WTC11 (cell line): ENCODE measurements at regions not wholly inside any gene's neighbourhood (a gene's known extent, or its start where the extent isn't known, plus 50 kb on each side); places are given as distances from the start of the nearest gene placed in this dataset.
A peak's percentile ranks its signal among the peaks of the same experiment; 100 is the strongest.

Experiments used
- ATAC-seq: fragments of 200-7000 bp; cut with Tn5 transposase; 2 replicates; pipeline ENCODE4 v1.10.0; 2021; ENCODE audit warnings: mild to moderate bottlenecking, moderate library complexity
- CTCF ChIA-PET: fragments of 300-600 bp; sonication (Branson Sonifier 250); formaldehyde crosslinking; loops from one replicate; lab custom pipeline; 2021; ENCODE audit warnings: antibody characterized with exemption; lab: Charles Lee
- POLR2A ChIA-PET: fragments of 350-600 bp; sonication (Branson Sonifier 250); formaldehyde crosslinking; loops from one replicate; lab custom pipeline; 2021; ENCODE audit warnings: antibody characterized with exemption; lab: Charles Lee
- DNase-seq: peaks from one replicate; pipeline ENCODE4 v3.0.0; 2021; ENCODE audit warnings: low spot score
- H3K27ac Mint-ChIP-seq: 2 replicates; pipeline ENCODE4 v1.8.0; 2021; ENCODE audit warnings: mixed read lengths
- H3K27me3 Mint-ChIP-seq: 2 replicates; pipeline ENCODE4 v1.8.0; 2021; ENCODE audit warnings: low read depth, mild to moderate bottlenecking, moderate library complexity, mixed read lengths
- H3K36me3 Mint-ChIP-seq: 2 replicates; pipeline ENCODE4 v1.8.0; 2021; ENCODE audit warnings: mixed read lengths
- H3K4me1 Mint-ChIP-seq: 2 replicates; pipeline ENCODE4 v1.8.0; 2022; ENCODE audit warnings: mixed read lengths
- H3K4me3 Mint-ChIP-seq: 2 replicates; pipeline ENCODE4 v1.8.0; 2021; ENCODE audit warnings: mild to moderate bottlenecking, moderate library complexity, mixed read lengths
- H3K9me3 Mint-ChIP-seq: 2 replicates; pipeline ENCODE4 v1.8.0; 2021; ENCODE audit warnings: mixed read lengths
- CREM ChIP-seq: sonication (generic); formaldehyde crosslinking; IDR thresholded peaks from 2 replicates; pipeline ENCODE4 v1.8.1; 2022; ENCODE audit warnings: mild to moderate bottlenecking, missing genetic modification reagents, moderate library complexity
- ELF4 ChIP-seq: sonication (generic); formaldehyde crosslinking; IDR thresholded peaks from 2 replicates; pipeline ENCODE4 v1.8.1; 2022; ENCODE audit warnings: low read depth, mild to moderate bottlenecking, moderate library complexity, missing genetic modification reagents
- MYBL2 ChIP-seq: sonication (generic); formaldehyde crosslinking; IDR thresholded peaks from 2 replicates; pipeline ENCODE4 v1.8.1; 2023; ENCODE audit warnings: mild to moderate bottlenecking, moderate library complexity, missing genetic modification reagents
- NFYB ChIP-seq: sonication (generic); formaldehyde crosslinking; conservative IDR thresholded peaks from 2 replicates; pipeline ENCODE4 v1.8.0; 2022; ENCODE audit warnings: low read depth, missing genetic modification reagents
- PRRX2 ChIP-seq: fragments of 250-450 bp; sonication (Bioruptor Pico); IDR thresholded peaks from 2 replicates; pipeline ENCODE4 v1.8.0; 2021; ENCODE audit warnings: mild to moderate bottlenecking
- SMAD4 ChIP-seq: sonication (generic); formaldehyde crosslinking; IDR thresholded peaks from 2 replicates; pipeline ENCODE4 v1.8.0; 2022; ENCODE audit warnings: mild to moderate bottlenecking, missing genetic modification reagents
- SOX15 ChIP-seq: fragments of 250-450 bp; sonication (Bioruptor Pico); IDR thresholded peaks from 2 replicates; pipeline ENCODE4 v1.9.0; 2021; ENCODE audit warnings: mild to moderate bottlenecking
- TCF7 ChIP-seq: sonication (generic); formaldehyde crosslinking; IDR thresholded peaks from 2 replicates; pipeline ENCODE4 v1.8.0; 2022; ENCODE audit warnings: mild to moderate bottlenecking, low read depth, missing genetic modification reagents, moderate library complexity
- TEAD1 ChIP-seq: sonication (generic); formaldehyde crosslinking; IDR thresholded peaks from 2 replicates; pipeline ENCODE4 v1.8.0; 2022; ENCODE audit warnings: mild to moderate bottlenecking, missing genetic modification reagents
- TP53 ChIP-seq: sonication (generic); formaldehyde crosslinking; IDR thresholded peaks from 2 replicates; pipeline ENCODE4 v1.8.1; 2023; ENCODE audit warnings: mild to moderate bottlenecking, missing genetic modification reagents
- ZNF121 ChIP-seq: sonication (generic); formaldehyde crosslinking; IDR thresholded peaks from 2 replicates; pipeline ENCODE4 v1.8.0; 2023; ENCODE audit warnings: missing genetic modification reagents
- TF ChIP-seq, protein P1 (sequence below): fragments of 200-600 bp; IDR thresholded peaks from 2 replicates; pipeline ENCODE4 v1.8.0; 2022; ENCODE audit warnings: antibody characterized with exemption
- TF ChIP-seq, protein P2 (sequence below): sonication (generic); formaldehyde crosslinking; IDR thresholded peaks from 2 replicates; pipeline ENCODE4 v1.8.1; 2023; ENCODE audit warnings: mild to moderate bottlenecking, missing genetic modification reagents, moderate library complexity
- TF ChIP-seq, protein P3 (sequence below): sonication (generic); formaldehyde crosslinking; IDR thresholded peaks from 2 replicates; pipeline ENCODE4 v1.8.1; 2023; ENCODE audit warnings: mild to moderate bottlenecking, missing genetic modification reagents

DNA sequence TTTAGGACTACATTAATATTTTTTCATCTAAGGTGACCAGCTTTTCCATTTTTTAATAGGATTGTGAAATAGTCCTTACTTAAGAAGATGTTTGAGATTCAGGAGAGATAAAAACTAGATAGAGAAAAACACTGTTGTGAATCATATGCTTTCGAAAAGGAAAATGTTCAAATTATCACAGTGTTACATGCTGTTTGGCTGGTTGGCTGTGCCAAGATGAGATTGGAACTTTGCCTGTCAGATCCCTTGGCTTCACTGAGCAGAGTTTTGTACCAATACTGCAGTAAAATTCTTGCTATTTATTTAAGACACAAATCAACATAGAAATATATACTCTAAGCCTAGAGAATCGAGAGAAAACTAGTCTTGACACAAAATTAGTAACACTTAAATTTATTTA lies 117.2 kb downstream of the OXSM start (continued):
- TF ChIP-seq, protein P1, sequence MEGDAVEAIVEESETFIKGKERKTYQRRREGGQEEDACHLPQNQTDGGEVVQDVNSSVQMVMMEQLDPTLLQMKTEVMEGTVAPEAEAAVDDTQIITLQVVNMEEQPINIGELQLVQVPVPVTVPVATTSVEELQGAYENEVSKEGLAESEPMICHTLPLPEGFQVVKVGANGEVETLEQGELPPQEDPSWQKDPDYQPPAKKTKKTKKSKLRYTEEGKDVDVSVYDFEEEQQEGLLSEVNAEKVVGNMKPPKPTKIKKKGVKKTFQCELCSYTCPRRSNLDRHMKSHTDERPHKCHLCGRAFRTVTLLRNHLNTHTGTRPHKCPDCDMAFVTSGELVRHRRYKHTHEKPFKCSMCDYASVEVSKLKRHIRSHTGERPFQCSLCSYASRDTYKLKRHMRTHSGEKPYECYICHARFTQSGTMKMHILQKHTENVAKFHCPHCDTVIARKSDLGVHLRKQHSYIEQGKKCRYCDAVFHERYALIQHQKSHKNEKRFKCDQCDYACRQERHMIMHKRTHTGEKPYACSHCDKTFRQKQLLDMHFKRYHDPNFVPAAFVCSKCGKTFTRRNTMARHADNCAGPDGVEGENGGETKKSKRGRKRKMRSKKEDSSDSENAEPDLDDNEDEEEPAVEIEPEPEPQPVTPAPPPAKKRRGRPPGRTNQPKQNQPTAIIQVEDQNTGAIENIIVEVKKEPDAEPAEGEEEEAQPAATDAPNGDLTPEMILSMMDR, result no peak
- TF ChIP-seq NFYB (CRISPR knock-in tag), result no peak
- no peak for TF ChIP-seq CREM (CRISPR knock-in tag)
- no peak for TF ChIP-seq SMAD4
- no peak for TF ChIP-seq MYBL2 (CRISPR knock-in tag)
- TF ChIP-seq, protein P2, sequence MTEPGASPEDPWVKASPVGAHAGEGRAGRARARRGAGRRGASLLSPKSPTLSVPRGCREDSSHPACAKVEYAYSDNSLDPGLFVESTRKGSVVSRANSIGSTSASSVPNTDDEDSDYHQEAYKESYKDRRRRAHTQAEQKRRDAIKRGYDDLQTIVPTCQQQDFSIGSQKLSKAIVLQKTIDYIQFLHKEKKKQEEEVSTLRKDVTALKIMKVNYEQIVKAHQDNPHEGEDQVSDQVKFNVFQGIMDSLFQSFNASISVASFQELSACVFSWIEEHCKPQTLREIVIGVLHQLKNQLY (CRISPR knock-in tag), result no peak
- TF ChIP-seq PRRX2 (CRISPR knock-in tag), result no peak
- TF ChIP-seq, protein P3, sequence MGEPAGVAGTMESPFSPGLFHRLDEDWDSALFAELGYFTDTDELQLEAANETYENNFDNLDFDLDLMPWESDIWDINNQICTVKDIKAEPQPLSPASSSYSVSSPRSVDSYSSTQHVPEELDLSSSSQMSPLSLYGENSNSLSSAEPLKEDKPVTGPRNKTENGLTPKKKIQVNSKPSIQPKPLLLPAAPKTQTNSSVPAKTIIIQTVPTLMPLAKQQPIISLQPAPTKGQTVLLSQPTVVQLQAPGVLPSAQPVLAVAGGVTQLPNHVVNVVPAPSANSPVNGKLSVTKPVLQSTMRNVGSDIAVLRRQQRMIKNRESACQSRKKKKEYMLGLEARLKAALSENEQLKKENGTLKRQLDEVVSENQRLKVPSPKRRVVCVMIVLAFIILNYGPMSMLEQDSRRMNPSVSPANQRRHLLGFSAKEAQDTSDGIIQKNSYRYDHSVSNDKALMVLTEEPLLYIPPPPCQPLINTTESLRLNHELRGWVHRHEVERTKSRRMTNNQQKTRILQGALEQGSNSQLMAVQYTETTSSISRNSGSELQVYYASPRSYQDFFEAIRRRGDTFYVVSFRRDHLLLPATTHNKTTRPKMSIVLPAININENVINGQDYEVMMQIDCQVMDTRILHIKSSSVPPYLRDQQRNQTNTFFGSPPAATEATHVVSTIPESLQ (CRISPR knock-in tag), result no peak

DNA sequence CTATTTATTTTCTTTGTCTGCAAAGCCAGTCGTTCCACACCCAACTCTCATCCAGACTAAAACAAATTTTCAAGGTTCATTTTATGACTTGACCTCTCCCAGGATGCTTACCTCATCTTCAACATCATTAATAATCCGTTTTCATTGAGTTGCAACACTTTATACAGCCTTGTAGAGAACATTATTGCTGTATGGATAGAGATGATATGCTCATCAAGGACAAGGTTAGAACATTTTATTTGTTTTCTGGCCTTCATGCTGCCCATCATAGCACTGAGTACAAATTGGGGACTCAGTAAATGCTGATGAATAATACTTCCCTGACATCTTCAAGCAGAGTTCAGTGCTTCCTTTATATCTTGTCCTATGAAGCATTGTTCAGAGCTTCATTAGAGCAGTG lies 120.2 kb downstream of the OXSM start:
- DNase-seq (no peak), ATAC-seq (no peak)
- ChIA-PET POLR2A (no interaction called here), CTCF (interaction anchor here (0.9 to 2.6 kb wide), 2 partner anchors 262 to 336 kb away, joined by 3 to 7 read pairs; no protein-coding TSS in a partner anchor)
- no peaks in the 10 kb centered on the region for H3K27me3 Mint-ChIP-seq
- H3K9me3 Mint-ChIP-seq, result no peaks in the 10 kb centered on the region
- no peak overlapping the region for H3K4me3 Mint-ChIP-seq
- H3K36me3 Mint-ChIP-seq, result no peaks in the 10 kb centered on the region
- no peak for TF ChIP-seq TCF7 (CRISPR knock-in tag)
- no peak for TF ChIP-seq SOX15 (CRISPR knock-in tag)
- TF ChIP-seq ZNF121 (CRISPR knock-in tag), result no peak
- H3K4me1 Mint-ChIP-seq, result peaks cover 18% of the 10 kb centered on the region
- no peak overlapping the region for H3K27ac Mint-ChIP-seq

DNA sequence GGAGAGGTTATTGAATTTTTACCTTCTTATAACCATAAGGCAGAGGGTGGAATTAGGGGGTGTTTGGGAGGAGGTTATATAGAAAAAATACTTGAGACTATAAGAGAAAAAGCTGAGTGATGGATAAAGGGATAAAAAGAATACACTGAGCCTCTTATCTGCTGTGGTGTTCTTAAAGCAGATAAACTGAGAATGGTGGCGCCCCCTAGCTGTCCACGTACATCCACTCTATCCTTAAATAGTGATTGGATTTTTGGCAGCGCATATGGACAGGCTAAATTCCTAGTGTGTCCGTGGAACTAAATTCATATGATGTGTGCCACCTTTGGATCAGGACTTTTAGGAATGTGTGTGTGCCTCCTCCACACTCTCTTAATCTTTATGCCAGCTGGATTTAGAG lies 121.1 kb downstream of the OXSM start:
- TF ChIP-seq TP53 (CRISPR knock-in tag), result no peak
- TF ChIP-seq, protein P1, result peak; percentile 69
- no peak for TF ChIP-seq ELF4 (CRISPR knock-in tag)
- TF ChIP-seq TEAD1 (CRISPR knock-in tag), result no peak
- POLR2A ChIA-PET, result no interaction called here
- no peak overlapping the region for H3K4me3 Mint-ChIP-seq
- peaks cover 9% of the 10 kb centered on the region for H3K4me1 Mint-ChIP-seq
- peak; percentile 90 for ATAC-seq
- H3K36me3 Mint-ChIP-seq, result no peaks in the 10 kb centered on the region
- H3K27ac Mint-ChIP-seq, result no peak overlapping the region
- H3K9me3 Mint-ChIP-seq, result no peaks in the 10 kb centered on the region
- DNase-seq, result peak; percentile 69
- no peaks in the 10 kb centered on the region for H3K27me3 Mint-ChIP-seq
- CTCF ChIA-PET, result interaction anchor here (0.9 to 2.6 kb wide), 4 partner anchors 10 to 337 kb away, joined by 3 to 7 read pairs (median 6); no protein-coding TSS in a partner anchor
